ENCODE measurements at regions not wholly inside any gene's neighbourhood (a gene's known extent, or its start where the extent isn't known, plus 50 kb on each side); places are given as distances from the start of the nearest gene placed in this dataset.

DNA sequence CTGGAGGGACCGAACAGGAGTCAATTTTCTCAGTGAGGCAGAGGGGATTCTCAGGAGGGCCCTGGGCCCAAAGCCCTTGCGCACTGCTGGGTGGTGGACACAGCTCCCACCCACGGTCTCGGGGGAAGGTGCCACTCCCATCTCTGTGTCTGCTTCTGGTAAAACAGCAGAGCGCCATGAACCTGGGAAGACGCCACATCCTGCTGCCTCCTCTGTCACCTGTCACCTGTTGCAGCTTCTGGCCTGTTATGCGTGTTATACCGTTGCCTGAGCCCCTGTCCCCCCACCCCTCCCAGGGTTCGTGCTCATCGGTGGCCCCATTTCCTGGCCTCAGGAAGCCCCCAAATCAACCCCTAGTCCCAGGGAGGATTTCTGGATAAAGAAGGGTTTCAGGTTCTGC lies 125.8 kb upstream of the AJAP1 start:
- TF ChIP-seq, protein P1, sequence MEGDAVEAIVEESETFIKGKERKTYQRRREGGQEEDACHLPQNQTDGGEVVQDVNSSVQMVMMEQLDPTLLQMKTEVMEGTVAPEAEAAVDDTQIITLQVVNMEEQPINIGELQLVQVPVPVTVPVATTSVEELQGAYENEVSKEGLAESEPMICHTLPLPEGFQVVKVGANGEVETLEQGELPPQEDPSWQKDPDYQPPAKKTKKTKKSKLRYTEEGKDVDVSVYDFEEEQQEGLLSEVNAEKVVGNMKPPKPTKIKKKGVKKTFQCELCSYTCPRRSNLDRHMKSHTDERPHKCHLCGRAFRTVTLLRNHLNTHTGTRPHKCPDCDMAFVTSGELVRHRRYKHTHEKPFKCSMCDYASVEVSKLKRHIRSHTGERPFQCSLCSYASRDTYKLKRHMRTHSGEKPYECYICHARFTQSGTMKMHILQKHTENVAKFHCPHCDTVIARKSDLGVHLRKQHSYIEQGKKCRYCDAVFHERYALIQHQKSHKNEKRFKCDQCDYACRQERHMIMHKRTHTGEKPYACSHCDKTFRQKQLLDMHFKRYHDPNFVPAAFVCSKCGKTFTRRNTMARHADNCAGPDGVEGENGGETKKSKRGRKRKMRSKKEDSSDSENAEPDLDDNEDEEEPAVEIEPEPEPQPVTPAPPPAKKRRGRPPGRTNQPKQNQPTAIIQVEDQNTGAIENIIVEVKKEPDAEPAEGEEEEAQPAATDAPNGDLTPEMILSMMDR (IDR thresholded peaks at IDR 0.05) = no peak
- TF ChIP-seq POLR2A (IDR thresholded peaks at IDR 0.05) = no peak
